ENCODE measurements at regions not wholly inside any gene's neighbourhood (a gene's known extent, or its start where the extent isn't known, plus 50 kb on each side); places are given as distances from the start of the nearest gene placed in this dataset.

DNA sequence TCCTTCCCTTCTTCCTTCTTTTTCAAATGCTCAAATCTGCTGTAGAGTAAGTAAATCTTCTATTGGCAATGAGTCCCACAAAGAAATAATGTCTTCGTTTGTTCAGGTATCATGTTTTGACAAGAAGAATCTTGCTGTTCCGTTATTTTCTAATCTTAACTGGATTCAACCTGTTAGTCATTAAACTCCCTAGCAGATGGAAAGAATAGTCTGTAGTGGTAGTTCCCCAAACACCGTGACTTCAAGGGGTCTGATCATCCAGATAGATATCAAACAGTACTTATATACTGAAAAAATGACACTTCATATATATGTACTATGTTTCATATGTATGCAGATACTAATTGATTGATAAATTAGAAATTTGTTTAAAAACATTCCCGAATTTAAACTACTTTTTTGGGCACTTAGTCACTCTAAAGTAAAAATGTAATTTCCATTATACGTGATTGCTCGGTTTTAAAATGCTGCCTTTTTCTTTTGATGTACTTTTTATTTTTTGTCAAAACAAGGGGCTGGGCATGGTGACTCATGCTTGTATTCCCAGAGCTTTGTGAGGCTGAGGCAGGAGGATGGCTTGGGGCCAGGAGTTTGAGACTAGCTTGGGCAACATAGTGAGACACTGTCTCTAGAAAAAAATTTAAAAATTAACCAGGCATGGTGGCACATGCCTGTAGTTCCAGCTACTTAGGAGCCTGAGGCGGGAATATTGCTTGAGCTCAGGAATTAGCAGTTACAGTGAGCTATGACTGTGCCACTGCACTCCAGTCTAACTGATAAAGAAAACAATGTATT, 335.7 kb upstream of the SNX7 start:
- H3K4me3 ChIP-seq (ENCODE audit: low read length in 2 of 2): no peak overlapping the region
- no peaks in the 10 kb centered on the region for H3K27me3 ChIP-seq (ENCODE audit: control insufficient read depth in 2 of 2, insufficient read depth in 2 of 2, low read length in 2 of 2)
- peaks cover 0 to 4% of the 10 kb centered on the region in 2 donors for H3K4me1 ChIP-seq (ENCODE audit: control insufficient read depth in 2 of 2, insufficient read depth in 2 of 2, low read length in 2 of 2)
- H3K9ac ChIP-seq (ENCODE audit: low read depth in 1 of 2, low read length in 2 of 2): no peak overlapping the region
- H3K27ac ChIP-seq (ENCODE audit: low read depth in 2 of 2, low read length in 2 of 2): no peak overlapping the region
- H3K9me3 ChIP-seq (ENCODE audit: control insufficient read depth in 2 of 2, low read length in 2 of 2): no peaks in the 10 kb centered on the region
- H3K36me3 ChIP-seq (ENCODE audit: control insufficient read depth in 2 of 2, insufficient read depth in 2 of 2, low read length in 2 of 2): no peaks in the 10 kb centered on the region

DNA sequence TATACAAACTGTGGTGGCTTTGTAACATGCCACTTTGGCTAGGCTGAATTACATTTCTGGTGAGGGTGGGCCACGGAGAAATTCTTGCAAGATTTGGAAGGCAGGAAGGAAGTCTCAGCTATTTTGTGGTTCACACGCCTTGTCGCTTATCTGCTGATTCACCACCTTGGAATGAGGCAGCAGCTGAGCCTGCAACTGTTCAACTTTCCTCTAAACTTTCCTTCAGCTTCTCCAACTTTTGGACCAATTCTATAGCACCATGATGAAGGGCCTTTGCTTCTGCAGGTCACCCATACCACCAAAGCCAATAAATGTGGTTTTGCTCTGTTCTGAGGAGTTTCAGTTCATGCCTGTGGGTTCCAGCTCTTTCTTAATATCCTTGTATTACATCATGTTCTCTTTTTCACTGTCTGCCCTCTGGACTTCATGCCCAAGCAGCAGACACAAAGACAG, 337.6 kb upstream of the SNX7 start:
- Histone ChIP-seq H3K27ac (ENCODE audit: low read depth in 2 of 2, low read length in 2 of 2) (no peak overlapping the region), H3K9me3 (ENCODE audit: control insufficient read depth in 2 of 2, low read length in 2 of 2) (no peaks in the 10 kb centered on the region), H3K4me3 (ENCODE audit: low read length in 2 of 2) (no peak overlapping the region), H3K27me3 (ENCODE audit: control insufficient read depth in 2 of 2, insufficient read depth in 2 of 2, low read length in 2 of 2) (no peaks in the 10 kb centered on the region), H3K36me3 (ENCODE audit: control insufficient read depth in 2 of 2, insufficient read depth in 2 of 2, low read length in 2 of 2) (no peaks in the 10 kb centered on the region), H3K4me1 (ENCODE audit: control insufficient read depth in 2 of 2, insufficient read depth in 2 of 2, low read length in 2 of 2) (peaks cover 0 to 4% of the 10 kb centered on the region in 2 donors), H3K9ac (ENCODE audit: low read depth in 1 of 2, low read length in 2 of 2) (no peak overlapping the region)

DNA sequence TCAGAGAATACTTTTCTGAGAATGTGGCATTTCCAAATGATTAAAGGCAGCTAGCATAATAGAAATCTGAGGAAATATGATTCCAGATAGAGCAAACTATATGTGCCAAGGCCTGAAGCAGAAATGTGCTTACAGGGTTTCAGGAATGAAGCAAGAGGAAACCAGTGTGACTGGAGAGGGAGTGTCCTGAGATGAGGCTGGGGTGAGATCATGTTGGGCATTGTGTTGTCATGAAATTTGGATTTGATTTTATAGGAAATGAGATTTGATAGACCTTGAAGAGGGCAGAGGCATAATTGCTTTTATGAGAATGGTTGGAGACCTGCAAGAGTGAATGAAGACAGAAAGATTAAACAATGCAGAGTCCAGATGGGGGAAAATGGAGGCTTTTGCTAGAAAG, 338.1 kb upstream of the SNX7 start:
- Histone ChIP-seq H3K27ac (ENCODE audit: low read depth in 2 of 2, low read length in 2 of 2) (no peak overlapping the region), H3K4me3 (ENCODE audit: low read length in 2 of 2) (no peak overlapping the region), H3K27me3 (ENCODE audit: control insufficient read depth in 2 of 2, insufficient read depth in 2 of 2, low read length in 2 of 2) (no peaks in the 10 kb centered on the region), H3K36me3 (ENCODE audit: control insufficient read depth in 2 of 2, insufficient read depth in 2 of 2, low read length in 2 of 2) (no peaks in the 10 kb centered on the region), H3K9me3 (ENCODE audit: control insufficient read depth in 2 of 2, low read length in 2 of 2) (no peaks in the 10 kb centered on the region), H3K9ac (ENCODE audit: low read depth in 1 of 2, low read length in 2 of 2) (no peak overlapping the region), H3K4me1 (ENCODE audit: control insufficient read depth in 2 of 2, insufficient read depth in 2 of 2, low read length in 2 of 2) (peaks cover 0 to 4% of the 10 kb centered on the region in 2 donors)

DNA sequence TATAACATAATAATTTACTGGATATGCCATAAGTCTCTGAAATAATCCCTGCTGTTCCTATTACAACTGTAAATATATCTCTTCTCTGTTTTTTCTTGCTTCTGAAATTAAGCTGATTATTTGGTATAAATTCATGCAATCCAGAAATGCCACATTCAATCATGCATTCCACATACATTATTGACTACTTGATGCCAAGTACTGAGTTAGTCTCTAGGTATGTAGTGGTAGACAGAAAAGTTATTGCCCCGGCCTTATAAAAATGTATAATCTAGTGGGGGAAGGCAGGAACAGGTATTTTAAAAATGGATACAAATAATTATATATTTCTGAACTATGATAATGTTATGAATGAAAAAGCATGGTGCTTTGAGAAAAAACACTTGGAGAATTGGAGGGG, 338.6 kb upstream of the SNX7 start:
- Histone ChIP-seq H3K27me3 (ENCODE audit: control insufficient read depth in 2 of 2, insufficient read depth in 2 of 2, low read length in 2 of 2) (no peaks in the 10 kb centered on the region), H3K36me3 (ENCODE audit: control insufficient read depth in 2 of 2, insufficient read depth in 2 of 2, low read length in 2 of 2) (no peaks in the 10 kb centered on the region), H3K9ac (ENCODE audit: low read depth in 1 of 2, low read length in 2 of 2) (no peak overlapping the region), H3K27ac (ENCODE audit: low read depth in 2 of 2, low read length in 2 of 2) (no peak overlapping the region), H3K9me3 (ENCODE audit: control insufficient read depth in 2 of 2, low read length in 2 of 2) (no peaks in the 10 kb centered on the region), H3K4me3 (ENCODE audit: low read length in 2 of 2) (no peak overlapping the region), H3K4me1 (ENCODE audit: control insufficient read depth in 2 of 2, insufficient read depth in 2 of 2, low read length in 2 of 2) (peaks cover 0 to 4% of the 10 kb centered on the region in 2 donors)

DNA sequence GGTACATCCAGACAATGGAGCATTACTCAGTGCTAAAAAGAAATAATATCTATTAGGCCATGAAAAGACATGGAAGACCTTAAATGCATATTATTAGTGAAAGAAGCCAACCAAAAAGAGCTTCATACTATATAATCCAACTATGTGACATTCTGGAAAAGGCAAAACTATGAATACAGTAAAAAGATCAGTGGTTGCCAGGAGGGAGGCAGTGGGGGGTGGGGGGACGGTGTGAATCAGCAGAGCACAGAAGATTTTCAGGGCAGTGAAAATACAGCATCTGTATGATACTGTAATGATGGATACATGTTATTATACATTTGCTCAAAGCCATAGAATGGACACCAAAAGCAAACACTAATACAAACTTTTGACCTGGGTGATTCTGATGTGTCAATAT, 339.4 kb upstream of the SNX7 start:
- H3K36me3 ChIP-seq (ENCODE audit: control insufficient read depth in 2 of 2, insufficient read depth in 2 of 2, low read length in 2 of 2): no peaks in the 10 kb centered on the region
- no peaks in the 10 kb centered on the region for H3K27me3 ChIP-seq (ENCODE audit: control insufficient read depth in 2 of 2, insufficient read depth in 2 of 2, low read length in 2 of 2)
- H3K27ac ChIP-seq (ENCODE audit: low read depth in 2 of 2, low read length in 2 of 2): no peak overlapping the region
- peaks cover 0 to 4% of the 10 kb centered on the region in 2 donors for H3K4me1 ChIP-seq (ENCODE audit: control insufficient read depth in 2 of 2, insufficient read depth in 2 of 2, low read length in 2 of 2)
- no peak overlapping the region for H3K9ac ChIP-seq (ENCODE audit: low read depth in 1 of 2, low read length in 2 of 2)
- H3K9me3 ChIP-seq (ENCODE audit: control insufficient read depth in 2 of 2, low read length in 2 of 2): no peaks in the 10 kb centered on the region
- H3K4me3 ChIP-seq (ENCODE audit: low read length in 2 of 2): no peak overlapping the region

DNA sequence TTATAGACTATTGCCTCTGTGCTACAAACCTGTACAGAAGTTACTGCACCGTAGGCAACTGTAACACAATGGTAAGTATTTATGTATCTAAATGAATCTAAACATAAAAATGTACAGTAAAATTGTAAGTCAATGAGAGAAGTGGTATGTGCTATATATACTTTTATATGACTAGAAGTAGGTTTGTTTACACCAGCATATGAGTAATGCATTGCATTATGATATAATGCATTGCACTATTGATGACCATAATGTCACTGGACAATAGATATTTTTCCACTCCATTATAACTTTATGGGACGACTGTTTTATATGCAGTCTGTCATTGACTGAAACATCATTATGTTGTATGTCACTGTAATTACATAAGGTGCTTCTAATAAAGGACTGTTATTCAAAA, 340.3 kb upstream of the SNX7 start:
- H3K36me3 ChIP-seq (ENCODE audit: control insufficient read depth in 2 of 2, insufficient read depth in 2 of 2, low read length in 2 of 2): no peaks in the 10 kb centered on the region
- H3K27ac ChIP-seq (ENCODE audit: low read depth in 2 of 2, low read length in 2 of 2): no peak overlapping the region
- H3K4me1 ChIP-seq (ENCODE audit: control insufficient read depth in 2 of 2, insufficient read depth in 2 of 2, low read length in 2 of 2): peaks cover under 1 to 4% of the 10 kb centered on the region in 2 donors
- H3K27me3 ChIP-seq (ENCODE audit: control insufficient read depth in 2 of 2, insufficient read depth in 2 of 2, low read length in 2 of 2): no peaks in the 10 kb centered on the region
- no peaks in the 10 kb centered on the region for H3K9me3 ChIP-seq (ENCODE audit: control insufficient read depth in 2 of 2, low read length in 2 of 2)
- no peak overlapping the region for H3K9ac ChIP-seq (ENCODE audit: low read depth in 1 of 2, low read length in 2 of 2)
- H3K4me3 ChIP-seq (ENCODE audit: low read length in 2 of 2): no peak overlapping the region

DNA sequence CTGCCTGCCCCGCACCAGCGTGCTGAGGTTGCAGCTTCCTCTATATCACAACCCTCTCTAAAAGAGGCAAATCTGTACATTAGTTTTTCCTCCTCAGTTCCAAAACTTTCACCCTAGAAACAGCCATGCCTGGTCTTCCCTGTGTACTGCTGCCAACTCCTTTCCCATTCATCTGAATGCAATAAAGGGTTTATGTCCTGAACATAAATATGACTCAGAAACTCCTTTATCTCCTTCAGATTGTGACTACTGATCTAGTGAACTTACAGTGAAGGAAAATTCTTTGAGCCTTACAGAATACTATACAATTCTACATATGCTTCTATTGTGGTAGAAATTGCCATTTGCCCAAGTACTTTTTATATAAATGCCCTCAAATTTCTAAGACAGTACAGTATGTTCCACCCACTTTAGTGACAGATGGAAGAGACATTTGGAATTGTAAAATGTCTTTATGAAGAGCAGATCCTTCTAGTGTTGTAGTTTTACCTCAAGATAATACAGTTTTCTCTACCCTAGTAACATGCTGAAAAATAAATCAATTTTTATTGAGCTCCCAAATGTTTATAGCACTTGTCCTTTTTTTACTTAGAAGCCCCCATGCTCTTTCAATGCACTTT, 345.1 kb upstream of the SNX7 start:
- H3K9ac ChIP-seq (ENCODE audit: low read depth in 1 of 2, low read length in 2 of 2): no peak overlapping the region
- H3K9me3 ChIP-seq (ENCODE audit: control insufficient read depth in 2 of 2, low read length in 2 of 2): no peaks in the 10 kb centered on the region
- no peak overlapping the region for H3K27ac ChIP-seq (ENCODE audit: low read depth in 2 of 2, low read length in 2 of 2)
- no peak overlapping the region for H3K4me3 ChIP-seq (ENCODE audit: low read length in 2 of 2)
- no peaks in the 10 kb centered on the region for H3K36me3 ChIP-seq (ENCODE audit: control insufficient read depth in 2 of 2, insufficient read depth in 2 of 2, low read length in 2 of 2)
- peaks cover 0 to 4% of the 10 kb centered on the region in 2 donors for H3K4me1 ChIP-seq (ENCODE audit: control insufficient read depth in 2 of 2, insufficient read depth in 2 of 2, low read length in 2 of 2)
- no peaks in the 10 kb centered on the region for H3K27me3 ChIP-seq (ENCODE audit: control insufficient read depth in 2 of 2, insufficient read depth in 2 of 2, low read length in 2 of 2)

DNA sequence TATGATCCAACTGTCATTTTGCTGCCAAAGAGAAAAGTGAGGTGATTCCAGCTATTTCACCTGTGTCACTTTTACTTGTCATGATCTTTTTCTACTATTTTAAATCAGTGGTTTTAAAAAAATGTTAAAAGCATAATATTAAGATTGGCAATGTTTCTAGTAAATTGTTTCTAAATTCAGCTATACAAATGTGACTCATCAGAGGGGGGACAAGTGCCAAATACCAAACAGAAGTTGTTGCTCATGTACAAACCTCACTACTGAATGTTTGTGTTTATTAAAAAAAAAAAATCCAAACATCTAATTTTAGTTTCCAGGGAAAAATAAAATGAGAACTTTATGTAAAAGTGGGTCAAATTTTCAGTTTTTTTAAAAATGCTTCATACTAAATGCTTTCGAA, 346.2 kb upstream of the SNX7 start:
- Histone ChIP-seq H3K9me3 (ENCODE audit: control insufficient read depth in 2 of 2, low read length in 2 of 2) (no peaks in the 10 kb centered on the region), H3K36me3 (ENCODE audit: control insufficient read depth in 2 of 2, insufficient read depth in 2 of 2, low read length in 2 of 2) (no peaks in the 10 kb centered on the region), H3K27ac (ENCODE audit: low read depth in 2 of 2, low read length in 2 of 2) (no peak overlapping the region), H3K27me3 (ENCODE audit: control insufficient read depth in 2 of 2, insufficient read depth in 2 of 2, low read length in 2 of 2) (no peaks in the 10 kb centered on the region), H3K4me3 (ENCODE audit: low read length in 2 of 2) (no peak overlapping the region), H3K9ac (ENCODE audit: low read depth in 1 of 2, low read length in 2 of 2) (no peak overlapping the region), H3K4me1 (ENCODE audit: control insufficient read depth in 2 of 2, insufficient read depth in 2 of 2, low read length in 2 of 2) (peaks cover 0 to 4% of the 10 kb centered on the region in 2 donors)

DNA sequence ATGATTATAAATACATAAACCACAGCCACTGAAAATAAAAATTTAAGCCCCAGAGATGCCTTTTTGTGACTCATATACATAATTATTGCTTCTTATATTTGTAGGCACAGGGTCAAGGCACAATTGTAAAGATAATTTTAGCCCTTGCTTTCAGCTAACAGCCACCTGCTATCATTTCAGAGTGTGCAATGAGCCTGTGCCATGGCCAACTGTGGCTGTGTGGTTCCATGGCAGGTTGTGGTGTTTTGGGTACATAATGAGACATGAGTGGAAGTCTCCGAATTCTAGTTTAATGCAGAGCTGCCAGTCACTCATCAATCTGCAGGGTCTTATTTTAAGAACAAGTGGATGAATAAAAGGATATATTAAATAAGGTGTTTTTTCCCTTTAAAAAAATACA, 346.9 kb upstream of the SNX7 start:
- H3K27ac ChIP-seq (ENCODE audit: low read depth in 2 of 2, low read length in 2 of 2): no peak overlapping the region
- no peak overlapping the region for H3K4me3 ChIP-seq (ENCODE audit: low read length in 2 of 2)
- peaks cover 0 to 4% of the 10 kb centered on the region in 2 donors for H3K4me1 ChIP-seq (ENCODE audit: control insufficient read depth in 2 of 2, insufficient read depth in 2 of 2, low read length in 2 of 2)
- no peaks in the 10 kb centered on the region for H3K9me3 ChIP-seq (ENCODE audit: control insufficient read depth in 2 of 2, low read length in 2 of 2)
- H3K27me3 ChIP-seq (ENCODE audit: control insufficient read depth in 2 of 2, insufficient read depth in 2 of 2, low read length in 2 of 2): no peaks in the 10 kb centered on the region
- no peaks in the 10 kb centered on the region for H3K36me3 ChIP-seq (ENCODE audit: control insufficient read depth in 2 of 2, insufficient read depth in 2 of 2, low read length in 2 of 2)
- no peak overlapping the region for H3K9ac ChIP-seq (ENCODE audit: low read depth in 1 of 2, low read length in 2 of 2)

DNA sequence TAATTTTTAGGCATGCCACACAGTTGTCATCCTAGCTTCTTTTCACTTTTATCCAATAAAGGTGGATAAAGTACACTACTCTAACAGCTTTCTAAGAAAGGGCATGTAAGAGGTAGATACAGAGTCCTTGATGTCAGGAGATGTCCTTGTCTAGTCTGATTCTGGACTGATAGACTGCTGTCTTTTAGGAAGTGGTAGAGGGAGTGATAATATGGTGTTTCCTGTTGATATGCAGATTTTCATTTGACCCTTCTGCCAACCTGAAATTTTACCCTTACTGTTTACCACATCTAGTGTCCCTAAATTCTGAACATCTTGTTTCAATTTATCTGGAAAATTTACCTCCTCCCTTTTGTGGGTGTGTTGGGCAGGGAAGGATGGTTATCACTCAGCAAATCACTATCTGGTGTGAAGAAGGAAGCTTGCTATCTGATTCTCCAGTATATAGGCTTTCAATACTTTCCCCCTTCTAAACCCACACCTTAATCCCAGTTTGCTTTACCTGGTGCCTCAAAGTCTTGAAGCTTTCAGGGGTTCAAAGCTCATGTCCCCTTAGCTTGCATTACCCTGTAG, 354.9 kb upstream of the SNX7 start:
- Histone ChIP-seq H3K36me3 (ENCODE audit: control insufficient read depth in 2 of 2, insufficient read depth in 2 of 2, low read length in 2 of 2) (no peaks in the 10 kb centered on the region), H3K4me3 (ENCODE audit: low read length in 2 of 2) (no peak overlapping the region), H3K9ac (ENCODE audit: low read depth in 1 of 2, low read length in 2 of 2) (no peak overlapping the region), H3K9me3 (ENCODE audit: control insufficient read depth in 2 of 2, low read length in 2 of 2) (no peaks in the 10 kb centered on the region), H3K27ac (ENCODE audit: low read depth in 2 of 2, low read length in 2 of 2) (no peak overlapping the region), H3K4me1 (ENCODE audit: control insufficient read depth in 2 of 2, insufficient read depth in 2 of 2, low read length in 2 of 2) (no peaks in the 10 kb centered on the region), H3K27me3 (ENCODE audit: control insufficient read depth in 2 of 2, insufficient read depth in 2 of 2, low read length in 2 of 2) (no peaks in the 10 kb centered on the region)
